Astrocyte (in vitro differentiated cells and primary cell): ENCODE measurements at regions not wholly inside any gene's neighbourhood (a gene's known extent, or its start where the extent isn't known, plus 50 kb on each side); places are given as distances from the start of the nearest gene placed in this dataset.

ENCODE experiments used
- DNase-seq: peaks from one replicate; pipeline ENCODE4 v3.0.0-alpha.2; 2010; ENCODE audit warnings: low read depth
- FAIRE-seq: peaks from 2 replicates; lab custom pipeline; 2011; peaks lifted over from hg19 to GRCh38; lab: Jason Lieb, UNC
- H2AFZ ChIP-seq: 2 replicates; pipeline ENCODE4 v1.6.0; 2012; ENCODE audit warnings: low read depth, low read length, inconsistent platforms
- H3K27ac ChIP-seq: 2 replicates; pipeline ENCODE4 v1.5.1; 2011; ENCODE audit warnings: low read depth, low read length, inconsistent platforms
- H3K27me3 ChIP-seq: 2 replicates; pipeline ENCODE4 v1.6.0; 2011; ENCODE audit warnings: low read length, inconsistent platforms; ENCODE audit not compliant: insufficient read depth
- H3K36me3 ChIP-seq: 2 replicates; pipeline ENCODE4 v1.5.1; 2011; ENCODE audit warnings: low read length, inconsistent platforms; ENCODE audit not compliant: insufficient read depth
- H3K4me1 ChIP-seq: 2 replicates; pipeline ENCODE4 v1.5.1; 2011; ENCODE audit warnings: low read length, inconsistent platforms; ENCODE audit not compliant: insufficient read depth
- H3K4me2 ChIP-seq: 2 replicates; pipeline ENCODE4 v1.6.0; 2012; ENCODE audit warnings: low read length, inconsistent platforms
- H3K4me3 ChIP-seq: 2 replicates; pipeline ENCODE4 v1.5.1; 2011; ENCODE audit warnings: low read depth, mild to moderate bottlenecking, low read length, inconsistent platforms; ENCODE audit not compliant: insufficient read depth
- H3K79me2 ChIP-seq: 2 replicates; pipeline ENCODE4 v1.6.0; 2012; ENCODE audit warnings: mild to moderate bottlenecking, low read length, inconsistent platforms; ENCODE audit not compliant: insufficient read depth
- H3K9ac ChIP-seq: 2 replicates; pipeline ENCODE4 v1.6.0; 2012; ENCODE audit warnings: mild to moderate bottlenecking, low read length, inconsistent platforms
- H3K9me3 ChIP-seq: 2 replicates; pipeline ENCODE4 v1.5.1; 2012; ENCODE audit warnings: low read depth, mild to moderate bottlenecking, low read length, inconsistent platforms; ENCODE audit not compliant: insufficient read depth
- H4K20me1 ChIP-seq: 2 replicates; pipeline ENCODE4 v1.6.0; 2012; ENCODE audit warnings: low read length, inconsistent platforms; ENCODE audit not compliant: insufficient read depth
- H3K27ac Mint-ChIP-seq: one replicate; pipeline ENCODE4 v1.8.0; 2021; ENCODE audit warnings: mild to moderate bottlenecking, mixed read lengths; ENCODE audit not compliant: unreplicated experiment
- H3K27me3 Mint-ChIP-seq: one replicate; pipeline ENCODE4 v1.8.0; 2021; ENCODE audit warnings: low read depth, mixed read lengths; ENCODE audit not compliant: unreplicated experiment
- H3K36me3 Mint-ChIP-seq: one replicate; pipeline ENCODE4 v1.8.0; 2021; ENCODE audit warnings: low read depth, mixed read lengths; ENCODE audit not compliant: unreplicated experiment
- H3K4me1 Mint-ChIP-seq: one replicate; pipeline ENCODE4 v1.8.0; 2021; ENCODE audit warnings: low read depth, mixed read lengths; ENCODE audit not compliant: unreplicated experiment
- H3K4me3 Mint-ChIP-seq: one replicate; pipeline ENCODE4 v1.8.0; 2021; ENCODE audit warnings: mild to moderate bottlenecking, moderate library complexity, mixed read lengths; ENCODE audit not compliant: unreplicated experiment
- H3K9me3 Mint-ChIP-seq: one replicate; pipeline ENCODE4 v1.8.0; 2021; ENCODE audit warnings: mild to moderate bottlenecking, mixed read lengths; ENCODE audit not compliant: unreplicated experiment
- EZH2 ChIP-seq: IDR thresholded peaks from 2 replicates; pipeline ENCODE4 v1.6.1; 2012; ENCODE audit warnings: mild to moderate bottlenecking, low read length, inconsistent platforms; ENCODE audit not compliant: insufficient read depth
- TF ChIP-seq, protein P1 (sequence below): IDR thresholded peaks from 2 replicates; pipeline ENCODE4 v1.5.1; 2011; ENCODE audit warnings: low read depth, mild to moderate bottlenecking, inconsistent platforms, low read length, moderate library complexity; ENCODE audit not compliant: insufficient read depth

DNA sequence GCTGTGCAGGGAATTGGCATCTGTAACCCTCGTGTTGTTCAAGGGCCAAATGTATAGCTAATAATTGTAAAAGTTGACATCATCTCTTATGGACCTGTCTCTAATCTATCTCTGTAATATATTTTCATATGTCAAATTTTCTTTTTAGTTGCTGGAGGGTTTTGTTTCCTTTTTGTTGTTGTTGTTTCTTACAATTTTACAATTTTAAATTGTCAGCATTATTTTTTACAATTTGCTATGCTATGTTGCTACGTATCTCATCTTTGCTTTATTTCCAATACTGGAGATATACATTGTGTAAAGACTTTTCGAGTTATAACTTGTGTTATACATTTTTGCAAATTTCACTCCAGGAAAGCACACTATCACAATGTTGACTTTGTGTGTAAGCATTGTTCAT, 290.2 kb upstream of the SP4 start:
- DNase-seq, result no peak
- Histone ChIP-seq H4K20me1 (no peaks in the 10 kb centered on the region), H3K27me3 (no peaks in the 10 kb centered on the region), H3K27ac (no peak overlapping the region), H3K9me3 (no peaks in the 10 kb centered on the region), H3K9ac (no peak overlapping the region), H3K4me3 (no peak overlapping the region), H3K4me2 (no peak overlapping the region), H3K79me2 (no peaks in the 10 kb centered on the region), H3K4me1 (no peaks in the 10 kb centered on the region), H2AFZ (no peak overlapping the region), H3K36me3 (no peaks in the 10 kb centered on the region)
- Mint-ChIP-seq H3K4me1 (no peaks in the 10 kb centered on the region), H3K36me3 (no peaks in the 10 kb centered on the region), H3K27me3 (peaks cover 5% of the 10 kb centered on the region), H3K27ac (no peak overlapping the region), H3K9me3 (peaks cover 7% of the 10 kb centered on the region), H3K4me3 (no peak overlapping the region)
- no peak for FAIRE-seq
- TF ChIP-seq EZH2, result no peak
- TF ChIP-seq, protein P1, sequence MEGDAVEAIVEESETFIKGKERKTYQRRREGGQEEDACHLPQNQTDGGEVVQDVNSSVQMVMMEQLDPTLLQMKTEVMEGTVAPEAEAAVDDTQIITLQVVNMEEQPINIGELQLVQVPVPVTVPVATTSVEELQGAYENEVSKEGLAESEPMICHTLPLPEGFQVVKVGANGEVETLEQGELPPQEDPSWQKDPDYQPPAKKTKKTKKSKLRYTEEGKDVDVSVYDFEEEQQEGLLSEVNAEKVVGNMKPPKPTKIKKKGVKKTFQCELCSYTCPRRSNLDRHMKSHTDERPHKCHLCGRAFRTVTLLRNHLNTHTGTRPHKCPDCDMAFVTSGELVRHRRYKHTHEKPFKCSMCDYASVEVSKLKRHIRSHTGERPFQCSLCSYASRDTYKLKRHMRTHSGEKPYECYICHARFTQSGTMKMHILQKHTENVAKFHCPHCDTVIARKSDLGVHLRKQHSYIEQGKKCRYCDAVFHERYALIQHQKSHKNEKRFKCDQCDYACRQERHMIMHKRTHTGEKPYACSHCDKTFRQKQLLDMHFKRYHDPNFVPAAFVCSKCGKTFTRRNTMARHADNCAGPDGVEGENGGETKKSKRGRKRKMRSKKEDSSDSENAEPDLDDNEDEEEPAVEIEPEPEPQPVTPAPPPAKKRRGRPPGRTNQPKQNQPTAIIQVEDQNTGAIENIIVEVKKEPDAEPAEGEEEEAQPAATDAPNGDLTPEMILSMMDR, result no peak

GRCh38 chr7:21140622-21141021, 287.3 kb upstream of the SP4 start:
- Histone ChIP-seq H3K27me3 (no peaks in the 10 kb centered on the region), H3K36me3 (no peaks in the 10 kb centered on the region), H3K4me2 (no peak overlapping the region), H3K4me3 (no peak overlapping the region), H2AFZ (no peak overlapping the region), H4K20me1 (no peaks in the 10 kb centered on the region), H3K27ac (no peak overlapping the region), H3K79me2 (no peaks in the 10 kb centered on the region), H3K9ac (no peak overlapping the region), H3K4me1 (no peaks in the 10 kb centered on the region), H3K9me3 (no peaks in the 10 kb centered on the region)
- Mint-ChIP-seq H3K4me1 (no peaks in the 10 kb centered on the region), H3K4me3 (no peak overlapping the region), H3K27ac (no peak overlapping the region), H3K36me3 (no peaks in the 10 kb centered on the region), H3K27me3 (peaks cover 8% of the 10 kb centered on the region), H3K9me3 (peaks cover 9% of the 10 kb centered on the region)
- DNase-seq (no peak), FAIRE-seq (no peak)
- TF ChIP-seq, protein P1, result no peak
- TF ChIP-seq EZH2, result no peak

DNA sequence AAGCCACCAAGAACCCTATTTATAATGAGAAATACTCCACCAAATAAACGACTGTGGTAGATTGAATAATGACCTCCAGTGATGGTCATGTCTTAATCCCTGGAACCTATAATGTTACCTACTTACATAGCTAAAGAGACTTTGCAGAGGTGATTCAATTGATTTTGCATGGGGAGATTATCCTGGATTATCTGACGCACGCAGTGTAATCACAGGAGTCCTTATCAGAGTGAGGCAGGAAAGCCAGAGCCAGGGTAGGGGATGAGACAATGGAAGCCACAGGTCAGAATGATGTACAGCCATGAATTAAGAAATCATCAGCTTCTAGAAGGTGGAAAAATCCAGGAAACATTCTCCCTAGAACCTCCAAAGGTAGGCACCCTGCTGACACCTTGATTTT, 286.4 kb upstream of the SP4 start:
- H3K79me2 ChIP-seq, result no peaks in the 10 kb centered on the region
- no peak overlapping the region for H3K27ac ChIP-seq
- no peak overlapping the region for H3K4me3 ChIP-seq
- Mint-ChIP-seq H3K9me3 (peaks cover 9% of the 10 kb centered on the region), H3K27me3 (peaks cover 8% of the 10 kb centered on the region), H3K4me1 (no peaks in the 10 kb centered on the region), H3K36me3 (no peaks in the 10 kb centered on the region), H3K27ac (no peak overlapping the region), H3K4me3 (no peak overlapping the region)
- no peak for TF ChIP-seq EZH2
- FAIRE-seq (no peak), DNase-seq (no peak)
- H2AFZ ChIP-seq, result no peak overlapping the region
- no peaks in the 10 kb centered on the region for H4K20me1 ChIP-seq
- no peak overlapping the region for H3K4me2 ChIP-seq
- H3K4me1 ChIP-seq, result no peaks in the 10 kb centered on the region
- no peaks in the 10 kb centered on the region for H3K36me3 ChIP-seq
- H3K27me3 ChIP-seq, result no peaks in the 10 kb centered on the region
- no peak overlapping the region for H3K9ac ChIP-seq
- no peaks in the 10 kb centered on the region for H3K9me3 ChIP-seq
